ENCODE measurements at regions not wholly inside any gene's neighbourhood (a gene's known extent, or its start where the extent isn't known, plus 50 kb on each side); places are given as distances from the start of the nearest gene placed in this dataset.
"Not testable (repeated sequence)": the region's sequence is repeated elsewhere in the genome, so short reads cannot be mapped to it uniquely, and the experiment has no call there.

- no peak for DNase-seq
Observed at GRCh38 chr9:96062031-96062430, 186.5 kb downstream of the ERCC6L2 start.

- DNase-seq = no peak
Observed at GRCh38 chr9:96061293-96061987, 185.9 kb downstream of the ERCC6L2 start.

- DNase-seq = no peak
Observed at GRCh38 chr9:96058218-96058617, 182.7 kb downstream of the ERCC6L2 start.

- no peak for DNase-seq
Observed at GRCh38 chr9:96057155-96057554, 181.7 kb downstream of the ERCC6L2 start.

- no peak for DNase-seq
Observed at GRCh38 chr9:96056226-96056625, 180.7 kb downstream of the ERCC6L2 start.

DNA sequence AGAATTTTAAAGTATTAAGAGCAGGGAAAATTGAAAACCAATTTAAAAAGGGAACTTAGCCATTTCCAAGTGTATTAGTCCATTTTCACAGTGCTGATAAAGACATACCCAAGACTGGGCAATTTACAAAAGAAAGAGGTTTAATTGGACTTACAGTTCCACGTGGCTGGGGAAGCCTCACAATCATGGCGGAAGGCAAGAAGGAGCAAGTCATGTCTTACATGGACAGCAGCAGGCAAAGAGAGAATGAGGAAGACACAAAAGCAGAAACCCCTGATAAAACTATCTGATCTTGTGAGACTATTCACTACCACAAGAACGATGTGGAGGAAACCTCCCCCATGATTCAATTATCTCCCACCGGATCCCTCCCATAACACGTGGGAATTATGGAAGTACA, 178.8 kb downstream of the ERCC6L2 start:
- DNase-seq = not testable (repeated sequence)

- DNase-seq = no peak
Observed at GRCh38 chr9:96052686-96053085, 177.2 kb downstream of the ERCC6L2 start.

DNA sequence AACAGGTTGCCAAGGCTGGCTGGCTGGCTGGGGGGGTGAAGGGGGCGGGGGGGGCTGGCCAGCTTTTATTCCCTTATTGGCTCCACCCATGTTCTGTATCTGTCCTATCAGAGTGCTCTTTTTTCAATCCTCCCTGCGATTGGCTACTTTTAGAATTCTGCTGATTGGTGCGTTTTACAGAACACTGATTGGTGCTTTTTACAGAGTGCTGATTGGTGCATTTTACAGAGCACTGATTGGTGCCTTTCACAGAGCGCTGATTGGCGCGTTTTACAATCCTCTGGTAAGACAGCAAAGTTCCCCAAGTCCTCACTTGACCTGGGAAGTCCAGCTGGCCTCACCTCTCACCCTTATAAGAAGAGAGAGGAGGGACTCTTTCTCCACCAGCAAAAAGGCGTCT, 175.9 kb downstream of the ERCC6L2 start:
- DNase-seq = no peak

GRCh38 chr9:96050861-96051155, 175.3 kb downstream of the ERCC6L2 start:
- DNase-seq = no peak

DNA sequence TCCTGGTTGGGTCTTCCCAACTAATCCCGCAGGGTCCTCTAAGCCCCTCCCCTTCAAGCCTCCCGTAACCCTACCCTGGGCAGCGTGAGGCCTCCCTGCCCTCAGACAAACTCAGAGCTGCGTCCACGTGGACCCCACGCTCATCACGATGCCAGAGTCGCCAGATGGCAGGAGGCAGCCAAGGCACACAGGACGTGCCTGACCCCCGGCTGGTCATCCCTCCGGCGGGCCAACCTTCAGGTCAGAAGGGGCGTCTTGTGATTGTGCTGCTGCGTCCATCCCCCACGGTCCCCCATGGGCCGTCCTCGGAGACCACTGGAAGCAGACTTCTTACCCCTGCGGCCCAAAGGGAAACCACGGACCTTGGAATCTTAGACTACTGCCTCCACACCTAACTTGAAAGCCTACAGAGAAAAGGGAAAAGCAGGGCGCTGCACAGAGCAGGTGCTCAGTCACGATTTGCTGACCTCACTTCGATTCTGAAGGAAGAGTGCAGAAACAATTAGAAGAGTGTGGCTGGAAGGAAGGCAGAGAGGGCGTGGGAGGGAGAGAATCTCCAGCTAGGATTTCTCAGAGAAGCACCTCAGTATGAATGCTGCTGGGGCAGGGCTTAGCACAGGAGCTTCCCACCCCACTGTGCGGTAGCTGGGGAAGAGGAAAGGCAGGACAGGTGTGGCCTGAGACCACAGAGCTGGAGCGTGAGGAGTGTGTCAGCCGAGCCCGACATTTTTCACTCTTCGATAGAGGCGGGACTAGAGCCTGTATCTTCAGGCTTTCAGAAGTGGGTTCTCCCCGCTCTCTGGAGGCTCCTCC, 174.8 kb downstream of the ERCC6L2 start:
- DNase-seq = no peak

- no peak for DNase-seq
Observed at GRCh38 chr9:96048956-96049831, 173.7 kb downstream of the ERCC6L2 start.

DNA sequence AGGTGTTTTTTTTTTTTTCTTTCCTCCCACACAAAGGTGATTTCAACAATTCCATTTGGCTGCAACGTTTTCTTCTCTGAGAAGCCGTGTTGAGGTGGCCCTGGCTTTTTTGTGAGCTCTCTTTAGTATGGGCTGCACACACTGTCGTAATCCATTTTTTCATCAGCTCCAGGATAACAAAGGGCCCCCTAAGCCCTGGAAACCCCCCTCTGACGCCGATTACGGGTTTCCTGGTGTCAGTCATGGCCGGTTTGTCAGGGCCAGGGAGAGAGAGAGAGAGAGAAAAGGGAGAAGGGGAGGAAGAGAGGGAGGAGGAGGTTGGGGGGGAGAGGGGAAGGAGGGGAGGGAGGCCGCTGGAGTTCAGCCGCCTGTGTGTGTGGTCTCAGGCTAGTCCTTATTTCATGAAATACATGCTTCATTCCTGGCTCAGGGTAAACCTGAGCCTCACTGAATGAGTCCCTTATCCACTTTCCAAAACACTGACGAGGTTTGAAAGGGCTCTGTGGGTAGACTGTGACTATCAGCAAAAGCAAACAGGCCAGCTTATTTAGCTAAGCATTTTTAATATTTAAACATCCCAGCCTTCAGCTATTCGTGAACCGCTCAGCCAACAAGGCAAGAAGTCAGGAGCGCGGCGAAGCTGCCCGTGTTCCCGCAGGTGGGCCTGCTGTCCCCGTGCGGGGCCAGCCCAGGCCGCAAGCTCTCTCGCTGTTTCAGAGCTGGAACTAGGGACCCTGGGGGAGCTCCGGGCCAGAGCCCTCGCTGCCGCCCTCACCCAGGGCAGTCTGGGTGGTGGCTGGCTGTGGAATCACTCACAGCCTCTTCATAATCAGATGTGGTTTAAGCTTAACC, 172.8 kb downstream of the ERCC6L2 start:
- no peak for DNase-seq

DNA sequence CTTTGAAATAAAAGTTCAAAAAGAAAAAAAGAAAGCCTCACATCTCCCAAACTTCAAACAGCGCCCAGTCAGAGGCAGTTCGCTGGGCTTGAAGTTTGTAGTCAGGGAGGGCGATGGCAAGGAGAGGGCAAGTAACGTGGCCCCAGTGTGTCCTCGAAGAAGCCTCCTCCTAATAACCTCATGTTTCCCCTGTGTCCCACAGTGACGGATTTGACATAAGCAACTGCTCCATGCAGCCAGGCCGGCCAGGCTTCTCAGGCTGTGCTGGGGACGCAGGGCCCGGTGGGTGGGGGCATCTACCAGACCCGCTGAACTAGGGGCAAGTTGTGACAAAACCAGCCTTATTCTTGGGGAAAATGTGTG, 172.2 kb downstream of the ERCC6L2 start:
- no peak for DNase-seq

DNA sequence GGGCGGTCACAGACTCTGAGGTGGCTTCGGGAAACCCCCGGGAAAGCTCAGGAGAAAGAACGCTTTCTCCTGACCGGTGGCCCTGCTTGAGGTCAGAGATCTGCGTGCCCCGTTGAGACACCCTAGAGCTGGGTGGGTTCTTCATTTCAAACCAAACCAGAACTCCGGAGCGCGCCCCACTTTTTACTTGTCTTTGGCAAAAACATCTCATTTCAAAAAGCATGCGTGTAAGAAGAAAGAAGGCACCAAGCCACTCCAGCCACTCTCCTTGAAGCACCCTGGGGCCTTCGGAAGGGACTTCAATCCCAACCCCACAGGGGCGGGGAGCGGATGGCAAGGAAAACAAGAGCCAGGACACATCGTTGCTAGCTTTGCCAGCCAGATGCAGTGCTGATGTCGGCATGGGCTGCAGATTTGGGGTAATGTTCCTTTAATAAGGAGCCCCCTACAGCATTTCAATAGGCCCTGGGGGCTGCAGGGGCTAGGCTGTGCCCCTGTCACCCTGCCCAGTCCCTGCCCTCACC, 171.7 kb downstream of the ERCC6L2 start:
- no peak for DNase-seq

- DNase-seq = no peak
Observed at GRCh38 chr9:96045811-96046210, 170.3 kb downstream of the ERCC6L2 start.

DNA sequence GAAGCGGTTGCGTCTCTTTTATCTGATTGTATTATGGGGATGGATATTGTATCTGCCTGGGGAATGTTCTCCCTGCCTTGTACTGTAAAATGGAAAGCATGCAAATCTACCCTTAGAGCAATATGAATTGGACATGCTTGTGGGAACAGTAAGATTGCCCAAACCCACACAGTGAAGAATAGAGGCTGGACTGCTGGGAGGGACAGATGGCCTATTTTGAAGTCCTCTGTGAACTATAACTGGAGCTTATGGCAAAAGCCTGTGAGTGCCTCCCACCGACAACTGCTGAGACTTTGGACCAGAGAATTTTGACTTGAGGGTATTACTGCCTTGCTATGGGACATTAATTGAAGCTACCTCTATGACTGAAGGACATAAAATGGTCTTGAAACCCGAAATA, 168.9 kb downstream of the ERCC6L2 start:
- DNase-seq = no peak

- no peak for DNase-seq
Observed at GRCh38 chr9:96040591-96041461, 165.3 kb downstream of the ERCC6L2 start.

- DNase-seq = no peak
Observed at GRCh38 chr9:96038914-96039313, 163.4 kb downstream of the ERCC6L2 start.

DNA sequence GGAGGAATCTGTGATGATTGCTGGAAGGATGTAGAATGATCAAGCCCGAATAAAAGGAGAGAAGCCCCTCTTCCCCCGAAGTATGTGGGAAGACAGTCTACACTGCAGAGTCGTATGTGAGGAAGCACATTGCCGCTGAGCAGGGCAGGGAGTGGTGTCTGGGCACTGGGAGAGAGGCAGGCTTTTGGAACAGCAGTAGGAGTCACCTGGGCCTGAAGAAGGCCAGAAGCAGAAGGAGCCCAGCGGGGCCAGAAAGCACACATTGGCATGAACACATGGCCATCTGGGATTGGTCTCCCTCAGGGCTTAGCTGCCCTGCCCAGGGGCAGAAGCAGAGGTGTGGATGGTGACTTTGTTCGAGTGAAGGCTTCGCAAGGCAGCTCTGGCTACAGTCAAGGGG, 162.8 kb downstream of the ERCC6L2 start:
- DNase-seq = no peak

GRCh38 chr9:96034553-96035122, 159.1 kb downstream of the ERCC6L2 start:
- no peak for DNase-seq

DNA sequence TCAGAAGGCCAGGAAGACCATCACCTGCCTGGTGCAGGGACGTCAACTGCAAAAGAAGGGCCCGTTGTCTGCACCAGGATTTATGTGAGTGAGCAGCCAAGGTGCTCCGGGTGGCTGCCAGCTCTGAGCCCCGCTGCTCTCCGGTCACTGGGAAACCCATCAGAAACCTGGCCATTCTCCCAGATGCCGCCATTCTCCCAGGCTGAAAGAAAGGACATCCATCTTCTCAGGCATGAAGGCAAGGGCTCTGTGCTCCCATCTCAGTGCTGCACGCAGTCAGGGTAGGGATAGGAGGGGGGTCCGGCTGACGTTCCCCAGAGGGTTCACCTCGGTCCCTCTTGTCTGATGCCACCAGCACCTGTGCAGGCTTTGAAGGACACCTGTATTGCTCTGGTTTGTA, 158.4 kb downstream of the ERCC6L2 start:
- DNase-seq = no peak
